Kidney (tissue), 13 donors: ENCODE measurements at regions not wholly inside any gene's neighbourhood (a gene's known extent, or its start where the extent isn't known, plus 50 kb on each side); places are given as distances from the start of the nearest gene placed in this dataset.

Experiments
- DNase-seq, 5 donors: peaks; one replicate each; pipeline ENCODE4 v3.0.0-alpha.2; 2013 to 2020
- FAIRE-seq: peaks from 2 replicates; lab custom pipeline; 2012; peaks lifted over from hg19 to GRCh38; lab: Jason Lieb, UNC
- H3K27ac ChIP-seq, 2 donors: one replicate each; pipeline ENCODE4 v1.7.0; 2013; ENCODE audit warnings: low read depth in 2 of 2, low read length in 2 of 2, inconsistent platforms in 1 of 2
- H3K27me3 ChIP-seq: one replicate; pipeline ENCODE4 v1.7.1; 2013; ENCODE audit warnings: low read length, inconsistent platforms; ENCODE audit not compliant: control insufficient read depth, insufficient read depth
- H3K36me3 ChIP-seq, 3 donors: one replicate each; pipeline versions ENCODE4 v1.7.0 to v1.7.1; 2013; ENCODE audit warnings: low read length in 3 of 3, control low read depth in 1 of 3, inconsistent platforms in 1 of 3; ENCODE audit not compliant: insufficient read depth in 3 of 3, control insufficient read depth in 2 of 3
- H3K4me1 ChIP-seq, 3 donors: one replicate each; pipeline versions ENCODE4 v1.7.0 to v1.7.1; 2013; ENCODE audit warnings: low read length in 3 of 3, inconsistent platforms in 1 of 3, low read depth in 1 of 3; ENCODE audit not compliant: control insufficient read depth in 2 of 3, insufficient read depth in 2 of 3
- H3K4me3 ChIP-seq, 3 donors: one replicate each; pipeline versions ENCODE4 v1.7.0 to v1.8.1; 2013; ENCODE audit warnings: low read length in 3 of 3, control low read depth in 1 of 3, inconsistent platforms in 1 of 3
- H3K9ac ChIP-seq, 3 donors: one replicate each; pipeline versions ENCODE4 v1.7.0 to v1.7.1; 2013; ENCODE audit warnings: low read length in 3 of 3, control low read depth in 1 of 3, inconsistent platforms in 1 of 3
- H3K9me3 ChIP-seq, 3 donors: one replicate each; pipeline versions ENCODE4 v1.7.0 to v1.7.1; 2013; ENCODE audit warnings: low read length in 3 of 3, control low read depth in 1 of 3, inconsistent platforms in 1 of 3; ENCODE audit not compliant: control insufficient read depth in 2 of 3, insufficient read depth in 1 of 3
- CTCF ChIP-seq: IDR thresholded peaks from 3 replicates; pipeline ENCODE4 v1.5.1; 2012; ENCODE audit warnings: mild to moderate bottlenecking, moderate library complexity, borderline replicate concordance; ENCODE audit not compliant: insufficient read depth; ENCODE audit errors: extremely low read depth
- intact Hi-C: fragments of 100-400 bp; cut with DNase I; formaldehyde crosslinking; loops from one replicate; pipeline ENCODE4 v1.11.1; 2022
- donor health status: control.
- donor health status: control.
- donor health status: control.
- donor health status: control.
- donor health status: control.
- donor health status: DM: yes; HTN: yes; CAD: no.
- donor health status: Normal renal cell carcinoma (clear cell type).

DNA sequence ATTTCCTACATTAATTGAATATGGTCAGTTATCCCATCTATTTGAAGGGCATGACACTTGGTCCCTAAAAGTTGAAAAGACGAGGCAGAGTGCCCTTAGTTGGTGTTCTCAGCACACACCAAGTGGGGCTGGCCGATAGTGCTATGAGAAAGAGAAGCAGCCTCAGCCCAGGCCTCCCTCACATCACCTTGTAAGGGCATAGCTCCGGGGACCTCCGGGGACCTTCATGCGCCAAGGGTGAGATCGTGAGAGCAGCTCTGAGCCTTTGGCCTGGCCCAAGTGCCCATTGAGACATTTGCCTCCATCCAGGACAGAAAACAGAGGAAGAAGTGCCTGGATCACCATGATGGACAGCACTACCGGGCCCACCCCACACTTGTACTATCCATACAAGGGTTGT is 244.3 kb upstream of the COPS8 start:
- TF ChIP-seq CTCF = no peak
- Histone ChIP-seq H3K4me3 (no peak overlapping the region), H3K27me3 (no peaks in the 10 kb centered on the region), H3K4me1 (no peaks in the 10 kb centered on the region), H3K36me3 (no peaks in the 10 kb centered on the region), H3K9ac (no peak overlapping the region), H3K9me3 (no peaks in the 10 kb centered on the region), H3K27ac (no peak overlapping the region)
- intact Hi-C loops = no loop called here
- no peak for DNase-seq
- FAIRE-seq = no peak

DNA sequence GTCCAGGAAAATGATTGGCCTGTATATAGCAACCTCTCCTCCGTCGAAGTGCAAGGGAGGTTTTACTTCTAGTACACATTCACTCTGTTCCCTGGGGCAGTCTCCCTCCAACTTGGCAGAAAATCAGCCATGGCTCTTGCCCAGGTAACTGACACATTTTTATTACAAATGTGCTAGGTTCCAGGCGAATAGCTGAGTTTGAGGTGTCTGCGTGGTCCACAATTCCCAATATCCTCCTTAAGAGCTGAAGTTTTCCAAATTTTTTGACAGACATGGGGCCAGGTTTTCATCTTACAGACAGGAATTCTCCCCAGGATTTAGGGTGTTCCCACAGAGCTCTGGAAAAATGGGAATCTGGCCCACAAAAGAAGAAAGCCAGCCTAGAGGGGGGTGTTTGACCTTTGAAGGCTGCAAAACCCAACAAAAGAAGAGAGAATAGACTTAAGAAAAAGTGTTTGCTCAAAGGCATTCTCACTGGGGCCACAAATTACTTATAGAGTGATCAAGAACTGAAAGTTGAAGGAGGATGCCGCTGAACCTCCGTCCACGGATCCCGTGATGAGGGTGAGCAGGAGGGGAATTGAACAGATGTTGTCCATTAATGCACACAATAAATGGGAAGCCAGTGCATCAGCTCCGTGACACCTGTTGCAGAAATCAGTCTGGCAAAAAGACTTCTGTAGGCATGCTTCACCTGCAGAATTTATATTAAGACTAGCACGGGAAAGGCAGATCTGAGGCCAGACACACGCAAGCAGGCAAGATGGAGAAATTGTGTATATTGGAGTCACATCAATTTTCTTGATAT is 242.3 kb upstream of the COPS8 start:
- DNase-seq = no peak
- no peaks in the 10 kb centered on the region for H3K36me3 ChIP-seq
- no peaks in the 10 kb centered on the region for H3K9me3 ChIP-seq
- H3K4me3 ChIP-seq = no peak overlapping the region
- intact Hi-C loops = no loop called here
- no peak overlapping the region for H3K27ac ChIP-seq
- TF ChIP-seq CTCF = no peak
- H3K27me3 ChIP-seq = no peaks in the 10 kb centered on the region
- no peaks in the 10 kb centered on the region for H3K4me1 ChIP-seq
- H3K9ac ChIP-seq = no peak overlapping the region
- FAIRE-seq = no peak

DNA sequence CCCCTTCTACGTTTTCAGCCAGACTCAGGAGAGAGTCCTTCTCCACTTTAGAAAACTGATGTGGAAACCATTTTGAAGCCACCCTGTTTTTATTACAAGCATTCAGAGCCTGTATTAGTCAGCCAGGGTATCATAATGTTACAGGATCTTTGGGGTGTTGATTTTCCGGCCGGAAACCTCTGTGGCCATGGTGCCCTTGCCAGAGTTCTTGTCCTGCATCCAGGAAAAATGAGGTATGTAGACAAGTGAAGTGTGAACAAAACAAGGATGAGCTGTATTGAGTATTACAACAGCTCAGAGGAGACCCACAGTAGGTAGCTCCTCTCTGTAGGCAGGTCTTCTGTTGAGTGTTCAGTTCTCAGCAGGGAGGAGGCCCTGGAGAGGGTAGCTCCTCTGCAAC is 241.0 kb upstream of the COPS8 start:
- H3K27ac ChIP-seq = no peak overlapping the region
- no peaks in the 10 kb centered on the region for H3K36me3 ChIP-seq
- no peaks in the 10 kb centered on the region for H3K9me3 ChIP-seq
- no peak overlapping the region for H3K4me3 ChIP-seq
- no peak overlapping the region for H3K9ac ChIP-seq
- no peaks in the 10 kb centered on the region for H3K27me3 ChIP-seq
- H3K4me1 ChIP-seq = no peaks in the 10 kb centered on the region
- no peak for TF ChIP-seq CTCF
- FAIRE-seq = no peak
- intact Hi-C loops = no loop called here
- no peak for DNase-seq
